K562 (cell line): ENCODE measurements at regions not wholly inside any gene's neighbourhood (a gene's known extent, or its start where the extent isn't known, plus 50 kb on each side); places are given as distances from the start of the nearest gene placed in this dataset.

Experiments used
- ATAC-seq: fragments of 200-7000 bp; cut with Tn5 transposase; 3 replicates; pipeline ENCODE4 v1.9.1; 2020; ENCODE audit warnings: moderate library complexity
- BruUV-seq: library from RNA; stranded (reverse); fragments of 400-500 nt; replicated peaks from 2 replicates; lab custom pipeline; 2021; lab: Mats Ljungman, UMichigan
- CTCF ChIA-PET: fragments of 300-600 bp; formaldehyde crosslinking; extraction: SDS; loops from one replicate; lab custom pipeline; 2021; ENCODE audit warnings: low intra/inter-chr PET ratio; lab: Yijun Ruan, JAX
- POLR2A ChIA-PET: fragments of 300-600, 350-650 bp; sonication (Branson Sonifier 250); formaldehyde crosslinking; extraction: SDS; loops from one replicate; lab custom pipeline; 2021; ENCODE audit warnings: antibody characterized with exemption, inconsistent platforms; lab: Yijun Ruan, JAX
- DNase-seq, 4 experiments: peaks; one replicate each; pipeline versions ENCODE4 v3.0.0 to v3.0.0-alpha.2; 2011 to 2018; ENCODE audit warnings: low spot score in 3 of 4, mixed read lengths in 3 of 4; ENCODE audit errors: extremely low read depth in 1 of 4
- FAIRE-seq: peaks from 2 replicates; lab custom pipeline; 2011; peaks lifted over from hg19 to GRCh38; lab: Jason Lieb, UNC
- H2AFZ ChIP-seq: 2 replicates; pipeline ENCODE4 v1.6.0; 2011; ENCODE audit warnings: low read depth, low read length, control low read depth, inconsistent platforms
- H3K27ac ChIP-seq: fragments of 200-600 bp; 3 replicates; pipeline ENCODE4 v1.8.0; 2011; ENCODE audit warnings: low read depth, mild to moderate bottlenecking, control low read depth, inconsistent platforms, low read length, moderate library complexity, mixed read lengths; ENCODE audit errors: extremely low read depth
- H3K27me3 ChIP-seq, 2 experiments: fragments of 300-600 bp in 1 of 2; 2 replicates in 1 of 2; 3 replicates in 1 of 2; pipeline versions ENCODE4 v1.6.0 to v1.8.0; 2011; ENCODE audit warnings: inconsistent platforms in 2 of 2, low read length in 2 of 2, mild to moderate bottlenecking in 1 of 2, mixed read lengths in 1 of 2, moderate library complexity in 1 of 2; ENCODE audit not compliant: control insufficient read depth in 2 of 2, insufficient read depth in 2 of 2
- H3K36me3 ChIP-seq: fragments of 300-600 bp; 3 replicates; pipeline ENCODE4 v1.8.0; 2011; ENCODE audit warnings: mild to moderate bottlenecking, low read length, inconsistent platforms; ENCODE audit not compliant: control insufficient read depth, insufficient read depth
- H3K4me1 ChIP-seq, 2 experiments: fragments of 200-600 bp in 1 of 2; replicated peaks in 1 of 2; 2 replicates in 1 of 2; 3 replicates in 1 of 2; pipeline versions ENCODE4 v1.5.1 to v1.8.0; 2011; ENCODE audit warnings: inconsistent platforms in 2 of 2, low read length in 2 of 2, mild to moderate bottlenecking in 1 of 2, mixed read lengths in 1 of 2, moderate library complexity in 1 of 2; ENCODE audit not compliant: control insufficient read depth in 2 of 2, insufficient read depth in 2 of 2
- H3K4me2 ChIP-seq: 2 replicates; pipeline ENCODE4 v1.6.1; 2011; ENCODE audit warnings: low read length, control low read depth, inconsistent platforms, mixed read lengths; ENCODE audit not compliant: insufficient read depth
- H3K4me3 ChIP-seq: fragments of 200-600 bp; sonication (generic), shearing (Covaris generic); 2 replicates; pipeline ENCODE4 v1.5.1; 2016; ENCODE audit warnings: control low read depth, inconsistent platforms
- H3K79me2 ChIP-seq: fragments of 200-600 bp; 3 replicates; pipeline ENCODE4 v1.8.0; 2011; ENCODE audit warnings: low read length, inconsistent platforms; ENCODE audit not compliant: control insufficient read depth, insufficient read depth
- H3K9ac ChIP-seq, 2 experiments: 2 replicates each; pipeline versions ENCODE4 v1.6.0 to v1.6.1; 2011; ENCODE audit warnings: low read depth in 2 of 2, low read length in 2 of 2, control low read depth in 1 of 2, inconsistent platforms in 1 of 2, mild to moderate bottlenecking in 1 of 2, mixed read lengths in 1 of 2; ENCODE audit not compliant: insufficient read depth in 1 of 2
- H3K9me1 ChIP-seq: one replicate; pipeline ENCODE4 v1.6.0; 2011; ENCODE audit warnings: inconsistent platforms, mild to moderate bottlenecking, low read length, moderate library complexity; ENCODE audit not compliant: control insufficient read depth, insufficient read depth
- H3K9me3 ChIP-seq: replicated peaks from 2 replicates; pipeline ENCODE4 v1.5.1; 2011; ENCODE audit warnings: low read depth, low read length, inconsistent platforms; ENCODE audit not compliant: control insufficient read depth, insufficient read depth
- H4K20me1 ChIP-seq: replicated peaks from 2 replicates; pipeline ENCODE4 v1.6.1; 2011; ENCODE audit warnings: low read length, inconsistent platforms, mixed read lengths; ENCODE audit not compliant: control insufficient read depth, insufficient read depth
- OTX1 ChIP-seq: fragments of 450-650 bp; formaldehyde crosslinking; IDR thresholded peaks from 2 replicates; pipeline ENCODE4 v1.4.0; 2022; ENCODE audit warnings: mild to moderate bottlenecking
- POLR2G ChIP-seq: fragments of 200-400 bp; formaldehyde crosslinking; IDR thresholded peaks from 2 replicates; pipeline ENCODE4 v1.6.1; 2017; ENCODE audit warnings: low read depth, mild to moderate bottlenecking, antibody characterized with exemption, low read length, moderate library complexity
- PTBP1 ChIP-seq: fragments of 200-400 bp; formaldehyde crosslinking; IDR thresholded peaks from 2 replicates; pipeline ENCODE4 v1.6.1; 2017; ENCODE audit warnings: low read depth, low read length
- RBM17 ChIP-seq: fragments of 200-400 bp; formaldehyde crosslinking; IDR thresholded peaks from 2 replicates; pipeline ENCODE4 v1.6.1; 2017; ENCODE audit warnings: low read depth, mild to moderate bottlenecking, low read length, borderline replicate concordance
- REST ChIP-seq, 2 experiments: fragments of 450-650 bp; formaldehyde crosslinking in 1 of 2; IDR thresholded peaks; 2 replicates each; pipeline versions ENCODE4 v1.4.0 to v1.6.1; 2014 to 2020; ENCODE audit warnings: mild to moderate bottlenecking in 2 of 2, borderline replicate concordance in 1 of 2, low read depth in 1 of 2
- RHOXF2B ChIP-seq: fragments of 250-450 bp; sonication (Bioruptor Pico); conservative IDR thresholded peaks from 2 replicates; pipeline ENCODE4 v1.5.1; 2021
- SOX6 ChIP-seq: fragments of 450-650 bp; IDR thresholded peaks from 2 replicates; pipeline ENCODE4 v1.6.1; 2014; ENCODE audit warnings: mild to moderate bottlenecking
- XRCC3 ChIP-seq: fragments of 450-650 bp; IDR thresholded peaks from 2 replicates; pipeline ENCODE4 v1.6.1; 2017; ENCODE audit warnings: mild to moderate bottlenecking, moderate library complexity
- ZFP1 ChIP-seq: fragments of 450-650 bp; formaldehyde crosslinking; IDR thresholded peaks from 2 replicates; pipeline ENCODE4 v1.4.0; 2020; ENCODE audit warnings: mild to moderate bottlenecking, mixed read lengths
- ZNF175 ChIP-seq: fragments of 200-800 bp; sonication (Bioruptor generic); IDR thresholded peaks from 2 replicates; pipeline ENCODE4 v1.6.1; 2016; ENCODE audit warnings: low read depth, mild to moderate bottlenecking, missing genetic modification characterization, missing compliant biosample characterization
- WGBS: fragments of 100-300 bp; shearing (Covaris generic); methylation state at CpG from one replicate; pipeline ENCODE4 v1.1.6; 2016; ENCODE audit warnings: low coverage, mixed read lengths; ENCODE audit not compliant: insufficient coverage; ENCODE audit errors: missing lambda C conversion rate; 5-methylcytosine and 5-hydroxymethylcytosine counted together
- in situ Hi-C: fragments of 300-500 bp; cut with MboI; formaldehyde crosslinking; loops from 4 replicates; pipeline ENCODE4 v1.15.0; 2018; ENCODE audit warnings: inconsistent platforms, mixed read lengths
- intact Hi-C: fragments of 100-400 bp; cut with micrococcal nuclease; formaldehyde crosslinking; loops from 2 replicates; pipeline ENCODE4 v1.14.2; 2022
- TF ChIP-seq, protein P1 (sequence below): fragments of 200-400 bp; formaldehyde crosslinking; IDR thresholded peaks from 2 replicates; pipeline ENCODE4 v1.6.1; 2017; ENCODE audit warnings: mild to moderate bottlenecking, low read depth, low read length, moderate library complexity

GRCh38 chr1:219808790-219809189 is 119.6 kb downstream of the SLC30A10 start:
- H3K27ac ChIP-seq = no peak overlapping the region
- no peak overlapping the region for H2AFZ ChIP-seq
- intact Hi-C loops (no loop called here), in situ Hi-C loops (loop anchor here (25.0 kb wide), 1 partner anchor 1471 kb away; the partner anchor contains the start of gene TGFB2)
- no peak overlapping the region for H3K4me3 ChIP-seq
- H3K79me2 ChIP-seq = no peaks in the 10 kb centered on the region
- DNase-seq (no peak), ATAC-seq (no peak), FAIRE-seq (no peak)
- no peaks in the 10 kb centered on the region for H3K9me1 ChIP-seq
- H3K27me3 ChIP-seq = peaks cover 11 to 17% of the 10 kb centered on the region in 2 experiments; a peak in 3 of 5 replicates
- H3K9me3 ChIP-seq = no peaks in the 10 kb centered on the region
- ChIA-PET CTCF (no interaction called here), POLR2A (interaction anchor here (0.7 to 1.2 kb wide), 2 partner anchors 21 to 67 kb away, joined by 3 to 5 read pairs; no protein-coding TSS in a partner anchor)
- no TSS peak for BruUV-seq
- H4K20me1 ChIP-seq = no peaks in the 10 kb centered on the region
- WGBS = 0% methylated on average over 7 of the region's 7 CpGs
- TF ChIP-seq POLR2G (no peak), OTX1 (CRISPR knock-in tag) (no peak), SOX6 (no peak), XRCC3 (no peak), REST (IDR thresholded peaks at IDR 0.05; ENCODE audit: borderline replicate concordance) (no peak), REST (CRISPR knock-in tag; IDR thresholded peaks at IDR 0.05; ENCODE audit: low read depth) (no peak), RBM17 (no peak), ZFP1 (CRISPR knock-in tag) (no peak), PTBP1 (no peak), ZNF175 (CRISPR knock-in tag) (no peak), RHOXF2B (CRISPR knock-in tag) (no peak)
- TF ChIP-seq, protein P1, sequence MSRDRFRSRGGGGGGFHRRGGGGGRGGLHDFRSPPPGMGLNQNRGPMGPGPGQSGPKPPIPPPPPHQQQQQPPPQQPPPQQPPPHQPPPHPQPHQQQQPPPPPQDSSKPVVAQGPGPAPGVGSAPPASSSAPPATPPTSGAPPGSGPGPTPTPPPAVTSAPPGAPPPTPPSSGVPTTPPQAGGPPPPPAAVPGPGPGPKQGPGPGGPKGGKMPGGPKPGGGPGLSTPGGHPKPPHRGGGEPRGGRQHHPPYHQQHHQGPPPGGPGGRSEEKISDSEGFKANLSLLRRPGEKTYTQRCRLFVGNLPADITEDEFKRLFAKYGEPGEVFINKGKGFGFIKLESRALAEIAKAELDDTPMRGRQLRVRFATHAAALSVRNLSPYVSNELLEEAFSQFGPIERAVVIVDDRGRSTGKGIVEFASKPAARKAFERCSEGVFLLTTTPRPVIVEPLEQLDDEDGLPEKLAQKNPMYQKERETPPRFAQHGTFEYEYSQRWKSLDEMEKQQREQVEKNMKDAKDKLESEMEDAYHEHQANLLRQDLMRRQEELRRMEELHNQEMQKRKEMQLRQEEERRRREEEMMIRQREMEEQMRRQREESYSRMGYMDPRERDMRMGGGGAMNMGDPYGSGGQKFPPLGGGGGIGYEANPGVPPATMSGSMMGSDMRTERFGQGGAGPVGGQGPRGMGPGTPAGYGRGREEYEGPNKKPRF = no peak
- no peak overlapping the region for H3K9ac ChIP-seq
- no peaks in the 10 kb centered on the region for H3K4me1 ChIP-seq
- H3K4me2 ChIP-seq = no peak overlapping the region
- H3K36me3 ChIP-seq = no peaks in the 10 kb centered on the region
